Inferior parietal cortex (tissue), 1 donor: ENCODE measurements at regions not wholly inside any gene's neighbourhood (a gene's known extent, or its start where the extent isn't known, plus 50 kb on each side); places are given as distances from the start of the nearest gene placed in this dataset.

Experiments
- DNase-seq: peaks from one replicate; pipeline ENCODE4 v3.0.0-alpha.2; 2016; ENCODE audit errors: extremely low spot score

DNA sequence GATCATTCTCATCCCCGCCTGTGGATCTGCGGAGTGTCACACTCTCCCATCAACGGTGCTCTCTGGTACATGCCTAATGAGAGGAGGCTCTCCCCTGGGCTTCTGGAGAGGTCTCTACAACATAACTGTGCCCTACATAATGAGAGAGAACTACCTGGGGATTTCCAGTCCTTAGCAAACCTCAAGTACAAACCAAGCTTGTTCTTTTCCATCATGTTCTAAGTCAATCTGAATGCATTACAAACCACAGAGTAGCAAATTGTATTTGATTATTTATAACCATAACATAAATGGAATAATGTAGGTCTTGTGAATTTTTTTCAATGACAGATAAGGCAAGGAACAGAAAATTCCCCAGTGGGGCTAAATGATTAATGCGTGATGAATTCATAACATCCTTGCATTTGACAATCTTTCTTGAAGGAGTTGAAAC is 412.4 kb upstream of the NRP1 start:
- DNase-seq, result no peak

DNA sequence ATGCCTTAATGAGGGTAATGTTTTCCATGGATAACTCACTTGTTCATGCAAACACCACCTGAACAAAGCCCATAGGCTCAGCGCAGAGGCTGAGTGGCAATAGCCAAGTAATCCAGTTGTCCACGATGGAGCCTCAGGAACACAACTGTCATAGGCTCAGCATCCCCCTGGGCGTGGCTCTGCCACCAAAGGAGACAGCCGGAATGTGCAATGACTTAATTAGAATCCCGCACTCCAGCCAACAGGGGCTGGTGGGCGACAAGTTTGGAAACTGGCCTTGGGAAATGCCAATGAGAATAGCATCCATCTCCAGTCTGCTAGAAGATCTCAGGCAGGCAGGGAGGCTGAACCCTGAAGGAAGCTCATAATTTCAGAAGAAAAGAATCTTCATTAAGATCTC is 411.7 kb upstream of the NRP1 start:
- no peak for DNase-seq

DNA sequence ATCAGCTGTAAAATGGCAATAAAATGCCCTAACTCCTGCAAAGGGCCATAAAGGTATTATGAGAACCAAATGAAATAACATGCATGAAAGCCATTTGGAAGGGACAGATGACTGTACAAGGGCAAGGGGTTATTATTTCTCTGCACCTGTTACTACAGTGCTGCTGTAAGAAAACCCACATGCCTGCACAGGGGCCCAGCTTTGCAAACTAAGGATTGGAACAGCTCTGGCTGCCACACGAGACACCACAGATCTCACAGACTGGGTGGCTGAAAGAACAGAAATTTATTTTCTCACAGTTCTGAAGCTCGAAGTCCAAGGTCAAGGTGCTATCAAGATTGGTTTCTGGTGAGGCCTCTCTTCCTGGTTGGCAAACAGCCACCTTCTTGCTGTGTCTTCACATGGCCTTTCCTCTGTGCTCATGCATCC is 409.0 kb upstream of the NRP1 start:
- no peak for DNase-seq

DNA sequence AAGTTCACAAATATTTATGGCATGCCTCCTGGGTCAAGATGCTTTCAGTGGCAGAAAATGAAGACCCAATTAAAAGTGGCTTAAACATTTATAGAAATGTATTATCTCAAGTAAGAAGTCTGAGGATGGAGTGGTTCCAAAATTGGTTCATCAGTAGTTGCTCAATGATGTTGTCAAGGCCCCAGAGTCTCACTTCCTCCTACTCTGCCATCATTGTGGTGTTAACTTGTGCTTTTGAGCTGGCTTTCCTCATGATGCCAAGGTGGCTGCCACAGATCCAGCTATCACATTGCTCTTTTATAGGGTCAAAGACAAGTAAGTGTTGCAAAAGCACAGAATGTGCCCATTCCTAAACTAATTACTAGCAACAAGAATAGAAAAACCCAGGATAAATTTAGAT is 404.6 kb upstream of the NRP1 start:
- DNase-seq, result no peak

DNA sequence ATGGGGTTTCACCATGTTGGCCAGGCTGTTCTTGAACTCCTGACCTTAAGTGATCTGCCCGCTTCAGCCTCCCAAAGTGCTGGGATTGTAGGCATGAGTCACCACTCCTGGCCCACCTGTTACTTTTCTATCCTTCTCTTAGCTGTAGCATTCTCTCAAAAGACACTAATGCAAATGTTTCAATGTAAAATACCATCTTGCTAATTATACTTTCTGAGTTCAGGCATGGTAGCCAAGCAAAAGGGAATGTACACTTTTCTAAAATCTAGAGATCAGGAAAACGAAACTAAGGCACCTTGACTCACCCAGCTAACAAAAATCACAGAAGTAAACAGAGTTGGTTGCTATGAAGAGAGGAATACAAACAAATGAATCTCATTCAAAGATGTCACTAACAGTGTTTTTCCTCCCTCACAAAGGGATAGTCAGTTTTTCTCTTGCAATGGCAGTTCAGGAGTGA is 401.0 kb upstream of the NRP1 start:
- no peak for DNase-seq

DNA sequence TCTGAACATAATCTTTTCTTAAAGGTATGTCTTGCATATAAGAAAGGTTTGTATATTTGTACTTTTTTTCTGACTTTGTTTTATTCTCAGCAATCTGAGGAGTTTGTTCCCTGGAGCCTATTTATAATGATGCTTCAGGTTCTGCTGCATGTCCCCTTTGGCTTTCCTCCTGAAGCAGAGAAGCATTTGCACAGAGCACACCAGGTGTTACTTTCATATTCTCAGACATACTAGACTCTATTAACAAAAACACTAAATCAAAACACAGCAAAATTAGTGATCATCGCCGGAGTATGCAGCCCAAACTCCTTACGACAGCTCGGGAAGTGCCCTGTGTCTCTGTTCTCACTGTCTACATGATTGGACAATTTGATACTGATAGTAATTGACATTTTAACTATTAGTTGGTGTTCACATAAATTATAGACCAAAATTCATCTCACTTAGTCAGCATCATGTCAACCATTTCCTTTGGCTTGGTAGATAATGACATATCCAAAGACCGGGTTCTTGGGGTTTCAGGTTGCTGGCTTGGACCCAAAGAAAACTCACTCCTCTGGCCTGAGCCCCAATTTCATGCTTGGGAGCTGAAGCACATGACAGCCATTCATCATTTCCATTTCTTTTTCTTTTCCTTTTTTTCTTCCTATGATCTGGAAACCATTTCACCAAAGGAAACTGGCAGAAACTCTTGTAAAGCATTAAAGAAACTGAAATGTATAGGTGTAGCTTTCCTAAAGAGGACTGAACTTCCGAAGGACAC is 400.1 kb upstream of the NRP1 start:
- DNase-seq, result no peak

DNA sequence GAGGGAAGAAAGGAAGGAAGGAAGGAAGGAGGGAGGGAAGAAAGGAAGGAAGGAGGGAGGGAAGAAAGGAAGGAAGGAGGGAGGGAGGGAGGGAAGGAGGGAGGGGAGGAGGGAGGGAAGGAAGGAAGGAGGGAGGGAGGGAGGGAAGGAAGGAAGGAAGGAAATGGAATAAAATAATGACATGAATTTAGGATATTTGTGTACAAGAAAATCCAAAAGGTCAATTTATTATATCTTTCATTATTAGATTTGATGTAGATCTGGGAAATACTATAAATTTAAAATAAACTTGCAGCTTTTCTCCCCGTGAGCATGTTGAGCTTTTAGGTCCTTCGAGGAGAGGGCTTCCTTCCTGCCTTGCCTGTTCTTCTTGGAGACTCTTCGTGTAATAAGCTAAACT is 398.6 kb upstream of the NRP1 start:
- DNase-seq, result no peak

DNA sequence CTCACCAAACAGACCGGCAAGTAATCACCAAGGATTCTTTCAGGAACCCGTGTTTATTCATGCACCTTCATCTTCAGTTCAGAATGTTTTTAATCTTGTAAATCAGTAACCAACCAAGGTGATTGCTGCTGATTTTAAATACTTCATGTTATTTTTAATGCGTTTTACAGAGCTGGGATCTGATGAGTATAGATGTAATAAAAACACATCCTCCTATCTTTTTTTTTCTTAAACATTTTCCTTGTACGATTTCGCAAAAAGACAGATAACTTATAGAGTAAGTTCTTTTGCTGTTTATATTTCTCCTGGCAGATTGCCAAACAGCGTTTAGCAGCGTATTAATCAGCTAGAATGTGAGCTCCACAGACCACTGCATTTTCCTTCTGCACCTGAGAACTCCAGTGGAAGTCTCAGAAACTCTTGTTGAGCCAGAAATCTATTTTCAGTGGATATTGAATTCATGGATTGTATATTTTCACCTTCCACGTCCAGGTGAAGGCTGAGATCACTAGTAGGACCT is 397.8 kb upstream of the NRP1 start:
- DNase-seq, result no peak

DNA sequence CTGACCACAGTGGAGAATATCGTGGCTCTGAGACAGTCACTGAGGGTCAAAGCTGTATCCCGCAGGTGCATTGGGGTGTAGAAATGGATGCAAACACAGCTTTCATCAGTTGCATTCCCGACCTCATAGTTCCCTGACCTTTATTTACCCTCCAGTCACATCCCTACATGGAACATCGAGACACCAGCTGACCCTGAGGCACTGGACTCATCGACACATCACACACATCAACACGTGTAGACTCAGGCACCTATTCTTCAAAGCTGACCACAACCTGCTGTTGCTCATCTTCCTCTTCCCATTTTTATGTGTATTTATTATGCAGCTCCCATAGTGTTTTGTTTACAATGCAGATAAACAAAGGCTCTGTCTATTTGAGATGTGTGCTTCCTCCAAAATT is 396.9 kb upstream of the NRP1 start:
- no peak for DNase-seq

DNA sequence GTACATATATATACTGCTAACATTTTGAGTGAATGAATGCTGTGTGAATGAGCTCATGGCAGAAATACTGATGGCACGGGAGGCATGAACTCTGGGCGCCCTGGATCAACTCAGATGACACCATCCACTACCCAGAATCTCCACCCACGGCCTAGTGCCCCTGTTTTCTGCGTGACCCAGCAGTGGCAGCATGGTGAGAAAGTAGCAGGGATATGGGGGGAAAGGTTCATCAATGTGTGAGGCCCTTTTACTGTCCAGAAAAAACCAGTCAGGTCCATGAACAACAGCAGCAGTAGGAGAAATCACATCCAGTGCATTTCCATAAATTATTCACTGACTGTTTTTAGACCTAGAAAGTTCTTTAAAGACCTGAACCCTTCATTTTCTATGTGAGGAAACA is 391.0 kb upstream of the NRP1 start:
- DNase-seq, result no peak

DNA sequence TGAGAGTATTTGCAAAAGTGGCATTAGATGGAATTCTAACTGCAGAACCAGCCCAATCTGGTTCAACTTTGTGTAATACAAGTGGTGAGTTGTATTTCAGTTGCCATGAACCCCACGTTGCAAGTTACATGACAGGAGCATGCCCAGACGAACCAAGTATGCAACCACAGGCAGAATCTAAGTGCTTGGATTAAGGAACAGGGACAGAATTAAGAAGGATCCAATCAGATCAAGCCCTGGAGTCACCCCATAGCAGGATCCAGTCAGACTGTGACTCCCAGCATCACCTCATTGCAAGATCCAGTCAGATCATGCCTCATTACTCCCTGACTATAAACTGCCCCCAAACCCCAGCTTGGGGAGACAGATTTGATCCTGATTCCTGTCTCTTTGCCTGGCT is 388.7 kb upstream of the NRP1 start:
- no peak for DNase-seq

DNA sequence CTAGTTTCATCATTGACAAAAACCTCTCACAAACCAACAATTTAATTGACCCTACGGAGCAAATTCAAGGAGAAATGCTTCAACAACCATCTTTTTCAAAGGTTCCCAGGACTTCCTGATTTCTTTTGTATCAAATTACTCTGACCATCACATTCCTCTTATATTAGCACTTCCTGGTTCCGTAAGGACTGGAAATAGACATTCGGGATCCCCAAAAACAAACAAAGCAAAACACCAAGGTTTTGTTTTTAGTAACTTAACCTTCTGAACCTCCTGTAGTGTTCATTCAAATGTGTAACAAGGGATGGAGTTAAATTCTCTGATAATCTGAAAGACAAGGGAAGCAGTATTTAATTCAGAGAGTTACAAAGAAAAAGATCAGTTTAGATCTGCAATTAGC is 387.6 kb upstream of the NRP1 start:
- no peak for DNase-seq

DNA sequence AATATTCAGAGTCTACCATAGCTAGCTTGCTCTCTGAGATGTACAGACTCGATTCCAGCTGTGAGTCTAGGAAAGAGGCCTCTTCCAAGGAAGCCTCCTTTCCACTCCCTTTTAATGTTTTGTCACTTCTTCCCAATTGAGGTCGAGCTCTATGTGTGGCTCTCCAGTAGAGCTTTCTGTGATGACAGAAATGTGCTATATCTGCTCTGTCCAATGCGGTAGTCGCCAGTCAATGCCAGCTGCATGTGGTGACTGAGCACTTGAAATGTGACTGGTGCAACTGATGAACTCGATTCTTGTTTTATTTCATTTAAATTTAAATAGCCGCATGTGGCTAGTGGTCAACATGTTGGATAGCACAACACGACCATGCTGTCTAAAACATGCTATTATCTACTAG is 387.0 kb upstream of the NRP1 start:
- DNase-seq, result no peak

DNA sequence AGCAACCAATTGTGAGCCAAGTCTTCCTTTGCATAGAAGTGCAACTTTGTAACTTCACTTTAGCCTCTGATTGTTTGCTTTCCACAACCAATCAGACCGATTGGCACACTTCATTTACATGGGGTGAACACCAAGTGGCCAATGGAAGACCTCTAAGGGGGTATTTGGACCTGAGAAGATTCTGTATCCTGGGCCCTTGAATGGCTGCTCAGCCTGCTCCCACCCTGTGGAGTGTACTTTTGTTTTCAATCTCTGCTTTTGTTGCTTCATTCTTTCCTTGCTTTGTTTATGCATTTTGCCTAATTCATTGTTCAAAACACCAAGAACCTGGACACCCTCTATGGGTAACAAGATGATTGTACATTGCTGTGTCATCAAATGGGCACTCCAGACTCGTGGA is 385.7 kb upstream of the NRP1 start:
- DNase-seq, result no peak

DNA sequence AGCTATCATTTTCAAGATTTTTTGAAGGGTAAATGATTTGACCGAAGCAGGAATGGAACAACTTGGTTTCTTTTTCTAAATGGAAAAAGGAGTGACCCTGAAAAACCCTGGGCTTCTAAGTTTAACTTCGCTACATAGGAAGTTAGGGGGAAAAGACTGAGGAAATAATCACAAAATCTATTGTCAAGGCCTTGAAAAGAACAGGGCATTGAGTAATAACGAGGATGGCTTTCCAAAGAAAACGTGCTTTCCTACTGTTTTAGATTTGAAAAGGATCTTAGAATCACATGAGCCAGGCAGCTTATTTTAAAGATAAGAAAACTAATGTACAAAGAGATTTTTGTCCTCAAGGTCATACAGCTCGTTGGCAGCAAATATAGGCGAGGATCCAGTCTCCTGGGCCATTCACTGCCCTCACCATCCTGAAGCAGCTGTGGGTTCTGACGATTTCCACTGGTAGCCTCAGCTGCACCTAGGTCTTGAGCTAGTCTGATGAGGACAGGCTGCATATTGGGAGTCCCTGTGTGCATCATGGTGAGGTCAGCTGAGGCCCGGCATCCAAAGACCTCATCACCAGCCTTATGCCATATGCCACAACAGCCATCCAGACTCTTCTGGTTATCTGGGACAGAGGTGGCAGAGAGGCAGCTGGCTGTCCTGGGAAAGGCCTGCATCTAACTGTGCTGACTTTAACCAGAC is 384.7 kb upstream of the NRP1 start:
- DNase-seq, result no peak

DNA sequence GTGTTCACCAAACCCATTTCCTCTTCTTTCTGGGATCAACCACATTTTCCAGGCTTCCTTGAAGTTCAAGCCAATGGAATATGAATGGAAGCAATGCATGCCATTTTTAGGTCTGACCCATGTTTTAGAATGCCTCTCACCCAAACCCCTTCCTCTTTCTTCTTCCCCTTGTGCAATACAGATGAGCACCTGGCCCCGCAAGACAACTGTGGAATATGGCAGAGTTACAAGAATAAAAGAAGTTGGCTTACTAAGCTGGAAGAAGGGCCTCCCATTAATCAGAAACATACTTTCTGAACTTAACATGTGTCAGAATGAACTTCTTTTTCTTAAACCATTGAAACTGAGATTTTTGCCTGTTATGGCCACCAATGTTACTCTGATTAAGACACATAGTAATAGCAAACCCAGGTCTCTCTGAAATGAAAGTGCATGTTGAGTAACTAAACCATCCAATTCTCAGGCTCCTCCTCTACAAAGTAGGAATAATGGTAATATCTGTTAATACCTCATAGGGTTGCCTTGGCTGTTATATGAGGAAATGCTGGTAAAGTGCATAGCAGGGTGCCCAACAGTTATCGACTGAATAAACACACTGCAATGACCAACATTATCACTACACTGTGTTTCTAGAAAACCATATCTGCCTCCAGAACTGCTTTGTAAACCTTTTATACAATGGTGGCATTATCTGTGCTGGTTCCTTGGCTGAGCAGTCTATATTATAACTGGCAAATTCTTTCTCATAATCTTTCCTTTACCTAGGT is 382.2 kb upstream of the NRP1 start:
- DNase-seq, result no peak

DNA sequence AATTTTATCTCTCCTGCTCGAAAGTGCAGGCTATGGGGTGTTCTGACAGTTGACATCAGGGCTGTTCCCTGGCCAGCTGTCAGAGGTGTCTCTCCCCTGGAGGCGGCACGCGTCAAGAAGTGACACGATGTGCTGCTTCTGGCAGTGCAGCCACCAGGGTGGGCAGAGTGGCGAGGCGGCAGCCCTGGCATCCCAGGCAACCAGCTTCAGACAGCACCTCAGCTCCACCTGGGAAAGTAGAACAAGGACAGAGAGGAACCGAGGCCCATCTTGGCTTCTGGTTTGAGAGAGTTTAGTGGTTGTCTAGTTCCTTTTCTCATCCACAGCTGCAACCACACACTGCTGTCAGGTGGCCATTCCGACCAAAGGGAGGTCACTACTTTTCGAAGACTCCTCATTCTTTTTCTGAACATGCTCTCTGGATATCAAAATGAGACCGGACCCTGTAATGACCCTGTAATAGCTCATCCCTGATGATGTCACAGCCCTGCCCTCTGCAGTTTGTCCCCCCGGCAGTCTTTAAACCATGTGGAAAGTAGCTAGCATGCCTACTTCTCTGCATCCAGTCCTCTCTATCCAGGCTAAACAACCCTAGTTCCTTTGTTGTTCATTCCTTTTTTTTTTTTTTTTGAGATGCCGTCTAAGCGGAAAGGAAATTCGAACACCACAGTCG is 381.0 kb upstream of the NRP1 start:
- no peak for DNase-seq

DNA sequence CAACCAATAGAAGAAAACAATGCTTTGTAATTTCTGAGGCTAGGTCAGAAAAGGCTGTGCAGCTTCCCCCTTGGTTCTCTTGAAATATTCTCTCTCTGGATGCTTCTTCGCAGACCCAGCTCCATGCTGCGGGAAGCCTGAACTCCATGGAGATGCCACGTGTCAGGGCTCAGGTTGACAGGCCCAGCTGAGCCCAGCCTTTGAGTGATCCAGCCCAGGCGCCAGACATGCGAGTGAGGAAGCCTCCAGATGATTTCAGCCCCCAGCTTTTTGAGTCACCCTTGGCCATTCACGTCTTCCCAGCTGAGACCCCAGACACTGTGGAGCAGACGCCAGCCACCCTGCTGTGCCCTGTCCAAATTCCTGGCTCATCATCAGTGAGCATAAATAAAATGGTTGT is 378.4 kb upstream of the NRP1 start:
- DNase-seq, result no peak

DNA sequence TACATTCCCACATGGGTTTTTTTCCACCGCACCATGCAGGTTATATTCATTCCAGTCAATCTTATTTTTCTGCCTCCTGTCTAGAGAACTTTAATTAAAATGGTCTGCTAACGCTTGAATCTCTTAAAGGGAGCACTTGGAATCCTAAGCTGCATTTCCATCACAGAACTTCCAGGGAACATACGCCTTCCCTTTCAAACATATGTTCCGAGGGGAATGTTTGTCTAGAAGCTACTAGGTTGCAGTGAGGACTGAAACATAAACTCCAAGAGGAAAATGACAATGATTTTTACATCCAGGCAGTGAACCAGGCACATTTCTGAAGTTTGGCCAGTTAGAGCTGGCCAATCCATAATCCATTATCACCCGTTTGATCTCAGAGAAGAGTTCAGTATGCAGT is 375.5 kb upstream of the NRP1 start:
- no peak for DNase-seq

DNA sequence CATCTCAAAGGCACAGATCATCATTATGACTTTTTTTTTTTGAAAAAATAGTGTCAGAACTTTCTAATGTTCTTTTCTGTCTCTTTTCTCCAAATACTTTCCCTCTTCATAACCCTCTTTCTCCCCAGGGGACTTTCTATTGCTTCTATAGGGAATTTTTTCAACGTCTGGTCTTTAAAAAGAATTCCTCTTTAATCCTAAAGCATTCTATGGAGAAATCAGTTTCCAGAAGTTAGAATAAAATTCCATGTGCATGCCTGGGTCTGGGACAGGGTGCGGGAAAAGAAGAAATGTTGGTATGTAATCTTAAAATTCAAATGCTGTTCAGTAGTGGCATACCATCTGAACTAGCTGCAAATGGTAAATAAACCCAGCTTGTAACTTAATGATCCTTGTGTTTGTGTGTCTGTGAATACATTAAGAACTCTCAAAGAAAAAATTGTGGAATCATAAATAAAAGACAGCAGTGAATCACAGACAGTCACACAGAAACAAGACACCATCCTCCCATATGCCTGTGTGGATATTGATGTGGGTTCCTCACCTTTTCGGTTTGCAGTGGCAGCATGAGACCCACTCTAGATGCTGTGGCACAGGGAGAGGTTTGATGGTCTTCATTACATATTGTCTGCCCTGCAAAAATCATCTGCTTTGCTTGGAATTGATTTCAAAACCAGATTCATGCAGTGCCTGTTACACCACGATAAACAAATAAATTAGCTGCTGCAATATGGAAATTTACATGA is 374.7 kb upstream of the NRP1 start:
- DNase-seq, result no peak

DNA sequence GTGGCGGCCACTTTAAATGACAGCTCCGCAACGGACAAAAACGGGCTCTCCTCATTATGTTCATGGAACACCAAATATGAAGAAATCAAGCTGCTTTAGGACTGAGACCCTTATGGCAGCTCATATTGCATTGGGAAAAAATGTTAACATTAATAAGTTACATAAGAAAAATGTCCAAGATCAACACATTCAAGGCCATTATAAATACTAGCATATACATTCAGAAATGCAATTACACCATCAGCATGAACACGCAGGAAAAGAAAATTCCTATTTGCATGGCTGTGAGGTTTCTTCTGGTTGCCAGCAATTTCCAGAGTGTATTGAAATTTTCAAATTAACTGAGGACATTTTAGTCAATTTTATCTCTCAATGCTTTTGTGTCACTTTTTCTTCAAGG is 374.1 kb upstream of the NRP1 start:
- no peak for DNase-seq
